SK-N-SH (cell line): ENCODE measurements at regions not wholly inside any gene's neighbourhood (a gene's known extent, or its start where the extent isn't known, plus 50 kb on each side); places are given as distances from the start of the nearest gene placed in this dataset.

Experiments
- CTCF ChIA-PET: fragments of 300-600, 350-600 bp; formaldehyde crosslinking; extraction: SDS; loops from one replicate; lab custom pipeline; 2021; lab: Yijun Ruan, JAX
- POLR2A ChIA-PET: fragments of 350-600 bp; sonication (Branson Sonifier 250); formaldehyde crosslinking; extraction: SDS; loops from one replicate; lab custom pipeline; 2020; ENCODE audit warnings: antibody characterized with exemption, inconsistent platforms; lab: Yijun Ruan, JAX
- DNase-seq: peaks from one replicate; pipeline ENCODE4 v3.0.0; 2012
- H2AFZ ChIP-seq: fragments of 200-600 bp; sonication (generic); 2 replicates; pipeline ENCODE4 v1.8.1; 2016; ENCODE audit warnings: antibody characterized with exemption, mild to moderate bottlenecking, low read depth
- H3F3A ChIP-seq: fragments of 200-600 bp; sonication (generic); replicated peaks from 2 replicates; pipeline ENCODE3; 2016; ENCODE audit warnings: antibody characterized with exemption, mild to moderate bottlenecking; ENCODE audit not compliant: insufficient read depth
- H3K27ac ChIP-seq, 2 experiments: fragments of 200-500 bp in 1 of 2; fragments of 200-600 bp in 1 of 2; sonication (Bioruptor generic) in 1 of 2; sonication (generic), shearing (Covaris generic) in 1 of 2; 2 replicates each; pipeline versions ENCODE4 v1.5.1 to v1.6.1; 2014 to 2016; ENCODE audit warnings: low read depth in 2 of 2, inconsistent platforms in 1 of 2, low read length in 1 of 2, mild to moderate bottlenecking in 1 of 2, mixed read lengths in 1 of 2
- H3K27me3 ChIP-seq: fragments of 200-600 bp; sonication (generic), shearing (Covaris generic); 2 replicates; pipeline ENCODE4 v1.6.1; 2016; ENCODE audit warnings: mixed run types; ENCODE audit not compliant: insufficient read depth
- H3K36me3 ChIP-seq, 2 experiments: fragments of 200-500 bp in 1 of 2; fragments of 200-600 bp in 1 of 2; sonication (Bioruptor generic) in 1 of 2; sonication (generic) in 1 of 2; replicated peaks in 1 of 2; 2 replicates each; pipeline versions ENCODE3 to v1.5.1; 2014 to 2016; ENCODE audit warnings: low read length in 1 of 2, mild to moderate bottlenecking in 1 of 2; ENCODE audit not compliant: insufficient read depth in 2 of 2, control insufficient read depth in 1 of 2
- H3K4me1 ChIP-seq, 2 experiments: fragments of 200-500 bp in 1 of 2; fragments of 200-600 bp in 1 of 2; sonication (Bioruptor generic) in 1 of 2; sonication (generic), shearing (Covaris generic) in 1 of 2; 2 replicates each; pipeline versions ENCODE4 v1.5.1 to v1.6.1; 2014 to 2016; ENCODE audit warnings: low read depth in 1 of 2, low read length in 1 of 2, mixed run types in 1 of 2; ENCODE audit not compliant: insufficient read depth in 2 of 2, control insufficient read depth in 1 of 2
- H3K4me2 ChIP-seq: fragments of 200-600 bp; sonication (generic), shearing (Covaris generic); 2 replicates; pipeline ENCODE4 v1.6.1; 2017; ENCODE audit warnings: mixed run types
- H3K4me3 ChIP-seq, 2 experiments: fragments of 200-500 bp in 1 of 2; fragments of 200-600 bp in 1 of 2; sonication (Bioruptor generic) in 1 of 2; sonication (generic), shearing (Covaris generic) in 1 of 2; 2 replicates each; pipeline versions ENCODE4 v1.5.1 to v1.8.1; 2014 to 2016; ENCODE audit warnings: low read depth in 2 of 2, inconsistent platforms in 1 of 2, low read length in 1 of 2, mild to moderate bottlenecking in 1 of 2, mixed read lengths in 1 of 2, moderate library complexity in 1 of 2
- H3K79me2 ChIP-seq: fragments of 200-600 bp; sonication (generic); 2 replicates; pipeline ENCODE4 v1.8.1; 2017; ENCODE audit warnings: mild to moderate bottlenecking; ENCODE audit not compliant: insufficient read depth
- H3K9ac ChIP-seq: fragments of 200-600 bp; sonication (generic); 2 replicates; pipeline ENCODE4 v1.6.1; 2017; ENCODE audit warnings: mixed run types
- H3K9me2 ChIP-seq: fragments of 200-600 bp; sonication (generic); 2 replicates; pipeline ENCODE4 v1.6.1; 2017; ENCODE audit warnings: mixed run types
- H3K9me3 ChIP-seq: fragments of 200-600 bp; sonication (generic); 2 replicates; pipeline ENCODE4 v1.6.1; 2017; ENCODE audit warnings: mixed run types, mild to moderate bottlenecking, moderate library complexity
- H4K20me1 ChIP-seq: fragments of 200-600 bp; sonication (generic); 2 replicates; pipeline ENCODE4 v1.6.1; 2017; ENCODE audit warnings: mild to moderate bottlenecking, mixed run types; ENCODE audit not compliant: insufficient read depth
- CHD2 ChIP-seq: fragments of 150-350 bp; IDR thresholded peaks from 2 replicates; pipeline ENCODE4 v1.6.1; 2018; ENCODE audit warnings: low read length; ENCODE audit not compliant: partially characterized antibody
- ELF1 ChIP-seq: IDR thresholded peaks from 2 replicates; pipeline ENCODE4 v1.4.0; 2012
- EP300 ChIP-seq, 2 experiments: IDR thresholded peaks; 2 replicates each; pipeline versions ENCODE4 v1.4.0 to v1.6.1; 2012; ENCODE audit warnings: borderline replicate concordance in 1 of 2, low read depth in 1 of 2, low read length in 1 of 2
- EZH2phosphoT487 ChIP-seq: fragments of 200-600 bp; sonication (generic); IDR thresholded peaks from 2 replicates; pipeline ENCODE4 v1.6.1; 2017; ENCODE audit warnings: low read depth, mixed run types, mild to moderate bottlenecking, antibody characterized with exemption, moderate library complexity, borderline replicate concordance
- FOSL2 ChIP-seq: IDR thresholded peaks from 2 replicates; pipeline ENCODE4 v1.4.0; 2012; ENCODE audit warnings: low read depth, mild to moderate bottlenecking, moderate library complexity, borderline replicate concordance
- FOXM1 ChIP-seq: IDR thresholded peaks from 2 replicates; pipeline ENCODE4 v1.4.0; 2012; ENCODE audit warnings: low read depth, mild to moderate bottlenecking
- GABPA ChIP-seq: IDR thresholded peaks from 2 replicates; pipeline ENCODE4 v1.4.0; 2012; ENCODE audit warnings: low read depth, mild to moderate bottlenecking
- GATA2 ChIP-seq: sonication (generic); formaldehyde crosslinking; IDR thresholded peaks from 2 replicates; pipeline ENCODE4 v1.5.0; 2020; ENCODE audit warnings: mild to moderate bottlenecking, missing genetic modification reagents
- MEF2A ChIP-seq: IDR thresholded peaks from 2 replicates; pipeline ENCODE4 v1.4.0; 2012; ENCODE audit warnings: low read depth, borderline replicate concordance
- NFIC ChIP-seq: IDR thresholded peaks from 2 replicates; pipeline ENCODE4 v1.4.0; 2012; ENCODE audit warnings: borderline replicate concordance
- NRF1 ChIP-seq: IDR thresholded peaks from 2 replicates; pipeline ENCODE4 v1.6.1; 2012; ENCODE audit warnings: low read depth, mild to moderate bottlenecking, low read length
- POLR2AphosphoS5 ChIP-seq: IDR thresholded peaks from 2 replicates; pipeline ENCODE4 v1.6.1; 2012; ENCODE audit warnings: low read depth, low read length
- RAD21 ChIP-seq: IDR thresholded peaks from 2 replicates; pipeline ENCODE4 v1.6.1; 2012; ENCODE audit warnings: mild to moderate bottlenecking, low read length
- RCOR1 ChIP-seq: fragments of 150-350 bp; IDR thresholded peaks from 2 replicates; pipeline ENCODE4 v1.6.1; 2017; ENCODE audit warnings: antibody characterized with exemption, low read length
- RXRA ChIP-seq: IDR thresholded peaks from 2 replicates; pipeline ENCODE4 v1.4.0; 2012; ENCODE audit warnings: low read depth, mild to moderate bottlenecking, borderline replicate concordance
- SMC3 ChIP-seq: IDR thresholded peaks from 2 replicates; pipeline ENCODE4 v1.6.1; 2012; ENCODE audit warnings: low read depth, low read length, improper control_type of control experiment
- TCF12 ChIP-seq: IDR thresholded peaks from 2 replicates; pipeline ENCODE4 v1.4.0; 2012
- YY1 ChIP-seq: IDR thresholded peaks from 2 replicates; pipeline ENCODE4 v1.4.0; 2012; ENCODE audit warnings: low read depth, mild to moderate bottlenecking
- WGBS: methylation state at CpG from one replicate; pipeline ENCODE4 v1.1.6; 2017; ENCODE audit warnings: low lambda C conversion rate; 5-methylcytosine and 5-hydroxymethylcytosine counted together
- TF ChIP-seq, protein P1 (sequence below): IDR thresholded peaks from 2 replicates; pipeline ENCODE4 v1.4.0; 2012; ENCODE audit warnings: low read depth
- TF ChIP-seq, protein P2 (sequence below): fragments of 200-600 bp; sonication (generic); IDR thresholded peaks from 2 replicates; pipeline ENCODE4 v1.6.1; 2017; ENCODE audit warnings: antibody characterized with exemption, mild to moderate bottlenecking, moderate library complexity
- TF ChIP-seq, protein P3 (sequence below): IDR thresholded peaks from 2 replicates; pipeline ENCODE4; 2012
- TF ChIP-seq, protein P4 (sequence below): IDR thresholded peaks from 2 replicates; pipeline ENCODE4 v1.4.0; 2012; ENCODE audit warnings: low read depth, borderline replicate concordance
- TF ChIP-seq, protein P5 (sequence below): fragments of 150-350 bp; IDR thresholded peaks from 2 replicates; pipeline ENCODE4 v1.6.1; 2017; ENCODE audit warnings: antibody characterized with exemption, low read length, low read depth, borderline replicate concordance

DNA sequence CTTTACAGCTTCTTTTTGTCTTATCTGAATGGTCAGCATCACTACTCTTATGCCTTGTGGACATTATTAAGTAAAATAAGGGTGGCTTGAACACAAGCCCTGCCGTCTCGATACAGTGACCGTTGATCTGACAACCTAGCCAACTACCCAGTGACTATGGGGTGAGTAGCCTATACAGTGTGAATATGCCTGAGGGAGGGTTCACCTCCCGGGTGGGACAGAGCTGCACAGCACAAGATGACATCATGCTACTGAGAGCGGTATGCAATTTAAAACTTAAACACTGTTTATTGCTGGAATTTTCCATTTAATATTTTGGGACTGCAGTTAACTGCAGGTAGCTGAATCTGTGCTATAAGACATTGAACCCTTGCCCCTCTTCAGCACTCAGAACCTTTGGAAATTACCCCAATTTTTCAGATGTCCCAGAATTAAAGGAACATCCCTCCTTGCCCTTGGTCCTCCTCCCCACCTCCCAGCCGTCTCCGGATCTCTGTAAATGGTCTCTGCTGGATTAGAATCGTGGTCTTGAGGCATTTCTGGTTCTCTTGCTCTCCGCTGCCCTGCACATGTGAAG lies 618.5 kb downstream of the PTPRU start:
- Histone ChIP-seq H3K27ac (no peak overlapping the region), H3K27me3 (no peaks in the 10 kb centered on the region), H2AFZ (no peak overlapping the region), H3K9me2 (no peaks in the 10 kb centered on the region), H4K20me1 (no peaks in the 10 kb centered on the region), H3K79me2 (no peaks in the 10 kb centered on the region), H3K4me2 (no peak overlapping the region), H3K4me3 (no peak overlapping the region), H3F3A (no peaks in the 10 kb centered on the region), H3K9ac (no peak overlapping the region), H3K4me1 (peaks cover 2% of the 10 kb centered on the region in 2 experiments; a peak in 2 of 4 replicates), H3K9me3 (no peaks in the 10 kb centered on the region), H3K36me3 (no peaks in the 10 kb centered on the region)
- WGBS = 55% methylated on average over 9 of the region's 9 CpGs
- ChIA-PET POLR2A (interaction anchor here (0.6 kb wide), 1 partner anchor 29 kb away, joined by 3 read pairs; no protein-coding TSS in a partner anchor), CTCF (interaction anchor here (1.1 to 4.8 kb wide), 3 partner anchors 62 to 619 kb away, joined by 3 to 21 read pairs (median 10); partner anchors contain the start of gene PTPRU)
- DNase-seq = no peak
- TF ChIP-seq GATA2 (CRISPR knock-in tag) = no peak
- no peak for TF ChIP-seq CHD2
- no peak for TF ChIP-seq MEF2A
- TF ChIP-seq, protein P1, sequence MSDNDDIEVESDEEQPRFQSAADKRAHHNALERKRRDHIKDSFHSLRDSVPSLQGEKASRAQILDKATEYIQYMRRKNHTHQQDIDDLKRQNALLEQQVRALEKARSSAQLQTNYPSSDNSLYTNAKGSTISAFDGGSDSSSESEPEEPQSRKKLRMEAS = no peak
- TF ChIP-seq ELF1 = no peak
- no peak for TF ChIP-seq POLR2AphosphoS5
- no peak for TF ChIP-seq GABPA
- TF ChIP-seq EP300 (IDR thresholded peaks at IDR 0.05; ENCODE audit: borderline replicate concordance in 1 of 2, low read depth in 1 of 2, low read length in 1 of 2) = no peak
- TF ChIP-seq FOSL2 = no peak
- TF ChIP-seq, protein P2, sequence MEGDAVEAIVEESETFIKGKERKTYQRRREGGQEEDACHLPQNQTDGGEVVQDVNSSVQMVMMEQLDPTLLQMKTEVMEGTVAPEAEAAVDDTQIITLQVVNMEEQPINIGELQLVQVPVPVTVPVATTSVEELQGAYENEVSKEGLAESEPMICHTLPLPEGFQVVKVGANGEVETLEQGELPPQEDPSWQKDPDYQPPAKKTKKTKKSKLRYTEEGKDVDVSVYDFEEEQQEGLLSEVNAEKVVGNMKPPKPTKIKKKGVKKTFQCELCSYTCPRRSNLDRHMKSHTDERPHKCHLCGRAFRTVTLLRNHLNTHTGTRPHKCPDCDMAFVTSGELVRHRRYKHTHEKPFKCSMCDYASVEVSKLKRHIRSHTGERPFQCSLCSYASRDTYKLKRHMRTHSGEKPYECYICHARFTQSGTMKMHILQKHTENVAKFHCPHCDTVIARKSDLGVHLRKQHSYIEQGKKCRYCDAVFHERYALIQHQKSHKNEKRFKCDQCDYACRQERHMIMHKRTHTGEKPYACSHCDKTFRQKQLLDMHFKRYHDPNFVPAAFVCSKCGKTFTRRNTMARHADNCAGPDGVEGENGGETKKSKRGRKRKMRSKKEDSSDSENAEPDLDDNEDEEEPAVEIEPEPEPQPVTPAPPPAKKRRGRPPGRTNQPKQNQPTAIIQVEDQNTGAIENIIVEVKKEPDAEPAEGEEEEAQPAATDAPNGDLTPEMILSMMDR = no peak

DNA sequence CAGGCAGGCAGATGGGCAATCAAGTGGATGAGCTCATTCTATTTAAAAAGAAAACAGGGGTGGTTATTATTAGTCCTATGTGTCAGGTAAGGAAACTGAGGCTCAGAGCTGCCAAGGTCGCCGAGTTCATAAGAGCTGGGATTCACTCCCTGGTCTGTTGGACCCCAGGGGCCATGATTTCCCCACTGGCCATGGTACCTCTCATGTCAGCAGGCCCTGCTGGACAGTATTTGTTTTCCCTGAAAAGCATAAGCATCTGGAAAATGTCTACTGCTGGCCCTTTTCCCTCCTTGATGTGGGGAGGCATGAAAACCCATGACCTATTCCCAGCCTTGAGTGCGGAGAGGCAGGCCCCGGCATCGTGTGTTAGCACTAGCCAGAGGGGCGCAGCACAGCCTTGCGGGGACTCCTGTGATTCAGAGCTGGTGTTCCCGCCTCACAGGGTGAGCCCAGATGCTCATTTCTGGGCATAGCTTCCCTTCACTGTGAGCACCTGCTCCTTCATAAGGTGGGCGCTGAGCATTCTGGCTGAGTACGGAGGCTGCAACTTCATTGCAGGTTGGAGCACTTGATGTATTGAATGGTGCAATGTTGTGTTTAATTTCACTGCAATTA lies 617.5 kb downstream of the PTPRU start:
- CTCF ChIA-PET = interaction anchor here (1.1 to 4.8 kb wide), 5 partner anchors 44 to 854 kb away, joined by 3 to 21 read pairs (median 4); partner anchors contain the start of gene PTPRU
- DNase-seq = no peak
- Histone ChIP-seq H2AFZ (no peak overlapping the region), H3F3A (no peaks in the 10 kb centered on the region), H3K79me2 (no peaks in the 10 kb centered on the region), H3K4me2 (no peak overlapping the region), H3K9ac (no peak overlapping the region), H3K4me1 (peaks cover 2% of the 10 kb centered on the region in 2 experiments; a peak in 2 of 4 replicates), H3K27ac (no peak overlapping the region), H3K9me3 (no peaks in the 10 kb centered on the region), H3K9me2 (no peaks in the 10 kb centered on the region), H3K4me3 (no peak overlapping the region), H3K36me3 (no peaks in the 10 kb centered on the region), H4K20me1 (no peaks in the 10 kb centered on the region), H3K27me3 (no peaks in the 10 kb centered on the region)
- 56% methylated on average over 5 of the region's 10 CpGs for WGBS
- POLR2A ChIA-PET = no interaction called here
- TF ChIP-seq, protein P3, sequence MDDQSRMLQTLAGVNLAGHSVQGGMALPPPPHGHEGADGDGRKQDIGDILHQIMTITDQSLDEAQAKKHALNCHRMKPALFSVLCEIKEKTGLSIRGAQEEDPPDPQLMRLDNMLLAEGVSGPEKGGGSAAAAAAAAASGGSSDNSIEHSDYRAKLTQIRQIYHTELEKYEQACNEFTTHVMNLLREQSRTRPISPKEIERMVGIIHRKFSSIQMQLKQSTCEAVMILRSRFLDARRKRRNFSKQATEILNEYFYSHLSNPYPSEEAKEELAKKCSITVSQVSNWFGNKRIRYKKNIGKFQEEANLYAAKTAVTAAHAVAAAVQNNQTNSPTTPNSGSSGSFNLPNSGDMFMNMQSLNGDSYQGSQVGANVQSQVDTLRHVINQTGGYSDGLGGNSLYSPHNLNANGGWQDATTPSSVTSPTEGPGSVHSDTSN = no peak
- no peak for TF ChIP-seq NFIC
- TF ChIP-seq SMC3 = no peak
- TF ChIP-seq EZH2phosphoT487 = no peak
- no peak for TF ChIP-seq FOXM1
- no peak for TF ChIP-seq RXRA
- TF ChIP-seq, protein P4, sequence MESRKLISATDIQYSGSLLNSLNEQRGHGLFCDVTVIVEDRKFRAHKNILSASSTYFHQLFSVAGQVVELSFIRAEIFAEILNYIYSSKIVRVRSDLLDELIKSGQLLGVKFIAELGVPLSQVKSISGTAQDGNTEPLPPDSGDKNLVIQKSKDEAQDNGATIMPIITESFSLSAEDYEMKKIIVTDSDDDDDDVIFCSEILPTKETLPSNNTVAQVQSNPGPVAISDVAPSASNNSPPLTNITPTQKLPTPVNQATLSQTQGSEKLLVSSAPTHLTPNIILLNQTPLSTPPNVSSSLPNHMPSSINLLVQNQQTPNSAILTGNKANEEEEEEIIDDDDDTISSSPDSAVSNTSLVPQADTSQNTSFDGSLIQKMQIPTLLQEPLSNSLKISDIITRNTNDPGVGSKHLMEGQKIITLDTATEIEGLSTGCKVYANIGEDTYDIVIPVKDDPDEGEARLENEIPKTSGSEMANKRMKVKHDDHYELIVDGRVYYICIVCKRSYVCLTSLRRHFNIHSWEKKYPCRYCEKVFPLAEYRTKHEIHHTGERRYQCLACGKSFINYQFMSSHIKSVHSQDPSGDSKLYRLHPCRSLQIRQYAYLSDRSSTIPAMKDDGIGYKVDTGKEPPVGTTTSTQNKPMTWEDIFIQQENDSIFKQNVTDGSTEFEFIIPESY = no peak
- TF ChIP-seq, protein P1 = no peak
- TF ChIP-seq YY1 = no peak
- no peak for TF ChIP-seq TCF12
- TF ChIP-seq, protein P5, sequence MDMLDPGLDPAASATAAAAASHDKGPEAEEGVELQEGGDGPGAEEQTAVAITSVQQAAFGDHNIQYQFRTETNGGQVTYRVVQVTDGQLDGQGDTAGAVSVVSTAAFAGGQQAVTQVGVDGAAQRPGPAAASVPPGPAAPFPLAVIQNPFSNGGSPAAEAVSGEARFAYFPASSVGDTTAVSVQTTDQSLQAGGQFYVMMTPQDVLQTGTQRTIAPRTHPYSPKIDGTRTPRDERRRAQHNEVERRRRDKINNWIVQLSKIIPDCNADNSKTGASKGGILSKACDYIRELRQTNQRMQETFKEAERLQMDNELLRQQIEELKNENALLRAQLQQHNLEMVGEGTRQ = no peak
- no peak for TF ChIP-seq NRF1
- TF ChIP-seq RAD21 = no peak
- TF ChIP-seq RCOR1 = no peak
